Sigmoid colon (tissue), 4 donors: ENCODE measurements at regions not wholly inside any gene's neighbourhood (a gene's known extent, or its start where the extent isn't known, plus 50 kb on each side); places are given as distances from the start of the nearest gene placed in this dataset.

Source experiments
- CTCF ChIP-seq, 4 experiments: fragments of 450-650 bp in 3 of 4; fragments of 200-600 bp in 1 of 4; IDR thresholded peaks; one replicate each; pipeline ENCODE4 v1.5.1; 2016 to 2019; ENCODE audit warnings: antibody characterized with exemption in 4 of 4, mild to moderate bottlenecking in 3 of 4, moderate library complexity in 2 of 4
- EP300 ChIP-seq, 4 donors: sonication (generic); formaldehyde crosslinking; IDR thresholded peaks; one replicate each; pipeline ENCODE4 v1.6.1; 2017; ENCODE audit warnings: antibody characterized with exemption in 4 of 4
- POLR2A ChIP-seq, 2 donors: fragments of 450-650 bp; IDR thresholded peaks; one replicate each; pipeline ENCODE4 v1.6.1; 2016; ENCODE audit warnings: antibody characterized with exemption in 2 of 2, mild to moderate bottlenecking in 2 of 2, moderate library complexity in 2 of 2

- no peak for TF ChIP-seq CTCF (IDR thresholded peaks at IDR 0.05)
- TF ChIP-seq EP300 (IDR thresholded peaks at IDR 0.05) = no peak
- TF ChIP-seq POLR2A (IDR thresholded peaks at IDR 0.05) = no peak
These were observed 422.3 kb downstream of the SPRY2 start for GRCh38 chr13:79918620-79919019.
